H1 (cell line): ENCODE measurements at regions not wholly inside any gene's neighbourhood (a gene's known extent, or its start where the extent isn't known, plus 50 kb on each side); places are given as distances from the start of the nearest gene placed in this dataset.

Experiments
- CTCF ChIA-PET: fragments of 300-600 bp; sonication (Branson Sonifier 250); formaldehyde crosslinking; loops from one replicate; lab custom pipeline; 2021; ENCODE audit not compliant: partially characterized antibody; lab: Charles Lee
- POLR2A ChIA-PET: fragments of 300-600 bp; sonication (Branson Sonifier 250); formaldehyde crosslinking; loops from one replicate; lab custom pipeline; 2021; ENCODE audit warnings: inconsistent platforms; ENCODE audit not compliant: partially characterized antibody; lab: Charles Lee
- DNase-seq, 2 experiments: peaks; one replicate each; pipeline versions ENCODE4 v3.0.0 to v3.0.0-alpha.2; 2010 to 2022; ENCODE audit warnings: low spot score in 2 of 2, low read depth in 1 of 2, mixed read lengths in 1 of 2
- FAIRE-seq: peaks from 2 replicates; lab custom pipeline; 2011; peaks lifted over from hg19 to GRCh38; lab: Jason Lieb, UNC
- H2AFZ ChIP-seq: 2 replicates; pipeline ENCODE4 v1.8.1; 2012; ENCODE audit warnings: low read length, inconsistent platforms
- H2AK5ac ChIP-seq: 2 replicates; pipeline ENCODE4 v1.6.1; 2013; ENCODE audit warnings: low read depth, low read length
- H2BK120ac ChIP-seq: replicated peaks from 2 replicates; pipeline ENCODE3; 2013; ENCODE audit warnings: low read depth, low read length, inconsistent platforms
- H2BK12ac ChIP-seq: 2 replicates; pipeline ENCODE4 v1.6.1; 2013; ENCODE audit warnings: low read depth, low read length
- H2BK15ac ChIP-seq: 2 replicates; pipeline ENCODE4 v1.6.1; 2013; ENCODE audit warnings: low read length
- H2BK20ac ChIP-seq: 2 replicates; pipeline ENCODE4 v1.6.1; 2013; ENCODE audit warnings: low read length
- H2BK5ac ChIP-seq: 2 replicates; pipeline ENCODE4 v1.6.1; 2013; ENCODE audit warnings: low read depth, low read length
- H3K14ac ChIP-seq: 2 replicates; pipeline ENCODE4 v1.6.1; 2013; ENCODE audit warnings: inconsistent platforms; ENCODE audit not compliant: insufficient read length
- H3K18ac ChIP-seq: 2 replicates; pipeline ENCODE4 v1.6.1; 2013; ENCODE audit warnings: low read length; ENCODE audit errors: extremely low read depth
- H3K23ac ChIP-seq: 2 replicates; pipeline ENCODE4 v1.6.1; 2013; ENCODE audit warnings: inconsistent platforms; ENCODE audit not compliant: insufficient read length
- H3K23me2 ChIP-seq: 2 replicates; pipeline ENCODE4 v1.6.1; 2013; ENCODE audit warnings: low read depth, low read length
- H3K27ac ChIP-seq: 2 replicates; pipeline ENCODE4 v1.6.1; 2011; ENCODE audit warnings: low read depth, low read length, inconsistent platforms
- H3K27me3 ChIP-seq, 4 experiments: replicated peaks in 1 of 4; 1 replicate in 1 of 4; 2 replicates in 3 of 4; pipeline versions ENCODE4 v1.6.1 to v1.8.1; 2011 to 2013; ENCODE audit warnings: low read length in 3 of 4, mild to moderate bottlenecking in 3 of 4, inconsistent platforms in 2 of 4, mixed read lengths in 2 of 4, moderate library complexity in 1 of 4; ENCODE audit not compliant: control insufficient read depth in 3 of 4, insufficient read depth in 3 of 4; ENCODE audit errors: extremely low read depth in 1 of 4
- H3K36me3 ChIP-seq, 4 experiments: 2 replicates each; pipeline versions ENCODE4 v1.6.1 to v1.8.1; 2011 to 2013; ENCODE audit warnings: mild to moderate bottlenecking in 4 of 4, low read length in 3 of 4, moderate library complexity in 2 of 4, control low read depth in 1 of 4, inconsistent platforms in 1 of 4; ENCODE audit not compliant: insufficient read depth in 4 of 4, control insufficient read depth in 2 of 4
- H3K4ac ChIP-seq: replicated peaks from 2 replicates; pipeline ENCODE3; 2013; ENCODE audit warnings: low read length, low read depth, mixed read lengths, inconsistent platforms; ENCODE audit not compliant: insufficient read length
- H3K4me1 ChIP-seq, 4 experiments: replicated peaks in 1 of 4; 1 replicate in 1 of 4; 2 replicates in 3 of 4; pipeline versions ENCODE4 v1.6.1 to v1.8.1; 2011 to 2013; ENCODE audit warnings: low read length in 3 of 4, inconsistent platforms in 2 of 4, mixed read lengths in 1 of 4; ENCODE audit not compliant: insufficient read depth in 4 of 4, control insufficient read depth in 3 of 4
- H3K4me2 ChIP-seq, 2 experiments: 2 replicates each; pipeline versions ENCODE4 v1.6.1 to v1.8.1; 2011 to 2013; ENCODE audit warnings: low read depth in 2 of 2, low read length in 2 of 2, control low read depth in 1 of 2, inconsistent platforms in 1 of 2, mild to moderate bottlenecking in 1 of 2; ENCODE audit not compliant: insufficient read depth in 1 of 2
- H3K4me3 ChIP-seq, 4 experiments: fragments of 200-600, 300-600 bp in 1 of 4; sonication (generic), shearing (Covaris generic), sonication (Bioruptor Twin) in 1 of 4; 2 replicates each; pipeline versions ENCODE4 v1.5.1 to v1.8.1; 2011 to 2016; ENCODE audit warnings: low read length in 4 of 4, low read depth in 3 of 4, control low read depth in 2 of 4, inconsistent platforms in 2 of 4, mild to moderate bottlenecking in 2 of 4, mixed read lengths in 1 of 4, moderate library complexity in 1 of 4; ENCODE audit not compliant: insufficient read depth in 2 of 4; ENCODE audit errors: extremely low read depth in 1 of 4
- H3K56ac ChIP-seq: replicated peaks from 2 replicates; pipeline ENCODE3; 2013; ENCODE audit warnings: low read depth, mild to moderate bottlenecking, mixed read lengths, low read length, inconsistent platforms; ENCODE audit not compliant: insufficient read length
- H3K79me1 ChIP-seq: 2 replicates; pipeline ENCODE4 v1.6.1; 2013; ENCODE audit warnings: low read depth, low read length, control low read depth
- H3K79me2 ChIP-seq, 2 experiments: 2 replicates each; pipeline versions ENCODE4 v1.6.1 to v1.8.1; 2012 to 2013; ENCODE audit warnings: low read length in 2 of 2, mild to moderate bottlenecking in 2 of 2, inconsistent platforms in 1 of 2; ENCODE audit not compliant: insufficient read depth in 2 of 2, control insufficient read depth in 1 of 2
- H3K9ac ChIP-seq, 4 experiments: replicated peaks in 1 of 4; 1 replicate in 1 of 4; 2 replicates in 3 of 4; pipeline versions ENCODE4 v1.6.1 to v1.8.1; 2011 to 2013; ENCODE audit warnings: low read depth in 3 of 4, low read length in 3 of 4, control low read depth in 2 of 4, mild to moderate bottlenecking in 2 of 4, moderate library complexity in 2 of 4, inconsistent platforms in 1 of 4; ENCODE audit errors: extremely low read depth in 1 of 4
- H3K9me3 ChIP-seq, 2 experiments: 2 replicates each; pipeline versions ENCODE4 v1.6.1 to v1.8.1; 2012 to 2013; ENCODE audit warnings: mild to moderate bottlenecking in 2 of 2, moderate library complexity in 2 of 2, control low read depth in 1 of 2, inconsistent platforms in 1 of 2, low read depth in 1 of 2, low read length in 1 of 2, mixed read lengths in 1 of 2; ENCODE audit not compliant: insufficient read depth in 2 of 2
- H4K20me1 ChIP-seq, 2 experiments: replicated peaks in 1 of 2; 2 replicates each; pipeline versions ENCODE3 to v1.8.1; 2011 to 2013; ENCODE audit warnings: inconsistent platforms in 2 of 2, low read length in 2 of 2, mild to moderate bottlenecking in 1 of 2; ENCODE audit not compliant: insufficient read depth in 2 of 2, control insufficient read depth in 1 of 2
- H4K5ac ChIP-seq: 2 replicates; pipeline ENCODE4 v1.6.1; 2013; ENCODE audit warnings: low read length, low read depth, mixed read lengths, inconsistent platforms; ENCODE audit not compliant: insufficient read length
- H4K8ac ChIP-seq: 2 replicates; pipeline ENCODE4 v1.8.0; 2013; ENCODE audit warnings: mild to moderate bottlenecking, moderate library complexity, low read length, inconsistent platforms; ENCODE audit not compliant: insufficient read depth; ENCODE audit errors: extremely low read depth
- H4K91ac ChIP-seq: replicated peaks from 2 replicates; pipeline ENCODE3; 2013; ENCODE audit warnings: low read length, mixed read lengths, inconsistent platforms; ENCODE audit not compliant: insufficient read length
- BACH1 ChIP-seq: IDR thresholded peaks from 2 replicates; pipeline ENCODE4 v1.6.1; 2012; ENCODE audit warnings: low read length, improper control_type of control experiment
- WGBS, 2 experiments: shearing (Covaris generic) in 1 of 2; methylation state at CpG; one replicate each; pipeline versions ENCODE4 v1.1.6 to v1.1.7; 2013 to 2015; ENCODE audit warnings: low lambda C conversion rate in 2 of 2, mixed read lengths in 2 of 2, inconsistent platforms in 1 of 2, low coverage in 1 of 2, missing lambda C conversion rate in 1 of 2; ENCODE audit not compliant: insufficient replicate concordance in 2 of 2, insufficient coverage in 1 of 2, insufficient read length in 1 of 2; ENCODE audit errors: extremely low coverage in 1 of 2, missing lambda C conversion rate in 1 of 2; 5-methylcytosine and 5-hydroxymethylcytosine counted together

GRCh38 chr1:188706742-188707141, 1770.9 kb downstream of the BRINP3 start:
- Histone ChIP-seq H3K79me1 (no peaks in the 10 kb centered on the region), H3K36me3 (no peaks in the 10 kb centered on the region), H4K20me1 (no peaks in the 10 kb centered on the region), H3K56ac (no peak overlapping the region), H3K4me1 (no peaks in the 10 kb centered on the region)
- FAIRE-seq = no peak
- DNase-seq = no peak
- no peak for TF ChIP-seq BACH1
- TF ChIP-seq, all 59 proteins: peak for 0
- no peaks in the 10 kb centered on the region for H3K27me3 ChIP-seq
- no peak overlapping the region for H2BK5ac ChIP-seq
- no peak overlapping the region for H3K18ac ChIP-seq
- H3K4me3 ChIP-seq = no peak overlapping the region
- no peak overlapping the region for H4K91ac ChIP-seq
- H3K23me2 ChIP-seq = no peaks in the 10 kb centered on the region
- H2AK5ac ChIP-seq = no peak overlapping the region
- no peak overlapping the region for H3K27ac ChIP-seq
- ChIA-PET POLR2A (no interaction called here), CTCF (no interaction called here)
- no peaks in the 10 kb centered on the region for H3K9me3 ChIP-seq
- H2BK12ac ChIP-seq = no peak overlapping the region
- no peak overlapping the region for H3K14ac ChIP-seq
- H2AFZ ChIP-seq = no peak overlapping the region
- no peak overlapping the region for H2BK15ac ChIP-seq
- no peak overlapping the region for H2BK120ac ChIP-seq
- no peak overlapping the region for H4K5ac ChIP-seq
- no peak overlapping the region for H3K23ac ChIP-seq
- H3K9ac ChIP-seq = no peak overlapping the region
- no peak overlapping the region for H4K8ac ChIP-seq
- H3K4me2 ChIP-seq = no peak overlapping the region
- H3K79me2 ChIP-seq = no peaks in the 10 kb centered on the region
- H3K4ac ChIP-seq = no peak overlapping the region
- WGBS, 2 experiments = 100% methylated on average over 4 of the region's 4 CpGs; no CpG with 5 or more reads in 1 of the 2 experiments
- no peak overlapping the region for H2BK20ac ChIP-seq
